B cell (primary cell): ENCODE measurements at regions not wholly inside any gene's neighbourhood (a gene's known extent, or its start where the extent isn't known, plus 50 kb on each side); places are given as distances from the start of the nearest gene placed in this dataset.

Source experiments
- EZH2 ChIP-seq: IDR thresholded peaks from 2 replicates; pipeline ENCODE4 v1.6.1; 2012; ENCODE audit warnings: borderline replicate concordance, low read depth, mild to moderate bottlenecking, moderate library complexity, low read length; ENCODE audit not compliant: insufficient read depth, poor library complexity, severe bottlenecking
- TF ChIP-seq, protein P1 (sequence below): fragments of 200-600 bp; IDR thresholded peaks from one replicate; pipeline ENCODE4 v1.8.0; 2022; ENCODE audit warnings: antibody characterized with exemption, mild to moderate bottlenecking

DNA sequence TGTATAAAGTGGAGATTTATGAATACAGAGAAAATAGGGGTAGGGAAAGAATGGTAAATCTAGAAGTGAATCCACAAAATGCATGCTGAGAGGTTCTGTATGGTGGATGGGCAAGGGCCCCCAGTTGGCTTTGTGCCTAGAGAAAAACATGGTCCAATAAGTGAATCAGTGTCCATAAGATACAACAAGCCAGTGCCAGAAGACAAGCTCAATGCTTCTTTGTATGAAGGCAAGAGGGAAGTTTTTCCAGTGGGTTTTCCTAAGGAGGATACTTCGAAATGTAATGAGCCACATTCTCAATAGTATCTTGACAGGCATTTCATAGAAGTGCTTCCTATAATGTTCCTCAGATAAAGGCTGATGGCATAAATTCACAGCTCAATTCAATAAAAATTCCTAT lies 169.4 kb upstream of the HMCN1 start:
- TF ChIP-seq, protein P1, sequence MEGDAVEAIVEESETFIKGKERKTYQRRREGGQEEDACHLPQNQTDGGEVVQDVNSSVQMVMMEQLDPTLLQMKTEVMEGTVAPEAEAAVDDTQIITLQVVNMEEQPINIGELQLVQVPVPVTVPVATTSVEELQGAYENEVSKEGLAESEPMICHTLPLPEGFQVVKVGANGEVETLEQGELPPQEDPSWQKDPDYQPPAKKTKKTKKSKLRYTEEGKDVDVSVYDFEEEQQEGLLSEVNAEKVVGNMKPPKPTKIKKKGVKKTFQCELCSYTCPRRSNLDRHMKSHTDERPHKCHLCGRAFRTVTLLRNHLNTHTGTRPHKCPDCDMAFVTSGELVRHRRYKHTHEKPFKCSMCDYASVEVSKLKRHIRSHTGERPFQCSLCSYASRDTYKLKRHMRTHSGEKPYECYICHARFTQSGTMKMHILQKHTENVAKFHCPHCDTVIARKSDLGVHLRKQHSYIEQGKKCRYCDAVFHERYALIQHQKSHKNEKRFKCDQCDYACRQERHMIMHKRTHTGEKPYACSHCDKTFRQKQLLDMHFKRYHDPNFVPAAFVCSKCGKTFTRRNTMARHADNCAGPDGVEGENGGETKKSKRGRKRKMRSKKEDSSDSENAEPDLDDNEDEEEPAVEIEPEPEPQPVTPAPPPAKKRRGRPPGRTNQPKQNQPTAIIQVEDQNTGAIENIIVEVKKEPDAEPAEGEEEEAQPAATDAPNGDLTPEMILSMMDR, result no peak
- TF ChIP-seq EZH2, result no peak
